ENCODE measurements at regions not wholly inside any gene's neighbourhood (a gene's known extent, or its start where the extent isn't known, plus 50 kb on each side); places are given as distances from the start of the nearest gene placed in this dataset.
A peak's percentile ranks its signal among the peaks of the same experiment; 100 is the strongest.

- ChIA-PET POLR2A (ENCODE audit: low non-redundant PET) (no interaction called here), CTCF (interaction anchor here (0.5 to 1.4 kb wide), 22 partner anchors 11 to 943 kb away, joined by 3 to 7 read pairs (median 4); no protein-coding TSS in a partner anchor)
- DNase-seq (ENCODE audit: low spot score), result peak; percentile 53
- peak; percentile 83 for TF ChIP-seq CTCF (conservative IDR thresholded peaks at IDR 0.05; ENCODE audit: low read depth)
- H3K27ac ChIP-seq, result no peak overlapping the region
Measured at GRCh38 chr5:23208959-23209431, 298.4 kb upstream of the PRDM9 start.

GRCh38 chr5:23204111-23204510 lies 303.3 kb upstream of the PRDM9 start:
- H3K27ac ChIP-seq, result no peak overlapping the region
- no peak for DNase-seq (ENCODE audit: low spot score)
- ChIA-PET POLR2A (ENCODE audit: low non-redundant PET) (no interaction called here), CTCF (no interaction called here)
- no peak for TF ChIP-seq CTCF (conservative IDR thresholded peaks at IDR 0.05; ENCODE audit: low read depth)

- no peak for DNase-seq (ENCODE audit: low spot score)
- ChIA-PET POLR2A (ENCODE audit: low non-redundant PET) (no interaction called here), CTCF (interaction anchor here (1.0 kb wide), 1 partner anchor 10 kb away, joined by 5 read pairs; no protein-coding TSS in a partner anchor)
- TF ChIP-seq CTCF (conservative IDR thresholded peaks at IDR 0.05; ENCODE audit: low read depth), result no peak
- H3K27ac ChIP-seq, result no peak overlapping the region
Measured at GRCh38 chr5:23169660-23170416, 316.7 kb upstream of the CDH12 start.

GRCh38 chr5:23164971-23165370 lies 311.8 kb upstream of the CDH12 start:
- ChIA-PET CTCF (interaction anchor here (0.6 to 0.7 kb wide), 2 partner anchors 29 to 171 kb away, joined by 3 read pairs; no protein-coding TSS in a partner anchor), POLR2A (ENCODE audit: low non-redundant PET) (no interaction called here)
- no peak for TF ChIP-seq CTCF (conservative IDR thresholded peaks at IDR 0.05; ENCODE audit: low read depth)
- H3K27ac ChIP-seq, result no peak overlapping the region
- no peak for DNase-seq (ENCODE audit: low spot score)

- POLR2A ChIA-PET (ENCODE audit: low non-redundant PET), result no interaction called here
- H3K27ac ChIP-seq, result no peak overlapping the region
- TF ChIP-seq CTCF (conservative IDR thresholded peaks at IDR 0.05; ENCODE audit: low read depth), result no peak
- no peak for DNase-seq (ENCODE audit: low spot score)
- CTCF ChIA-PET, result no interaction called here
Measured at GRCh38 chr5:23158179-23158578, 305.0 kb upstream of the CDH12 start.

- DNase-seq (ENCODE audit: low spot score), result no peak
- CTCF ChIA-PET, result no interaction called here
- no peak overlapping the region for H3K27ac ChIP-seq
- no peak for TF ChIP-seq CTCF (conservative IDR thresholded peaks at IDR 0.05; ENCODE audit: low read depth)
- POLR2A ChIA-PET (ENCODE audit: low non-redundant PET), result no interaction called here
Measured at GRCh38 chr5:23157716-23158115, 304.6 kb upstream of the CDH12 start.
